Sigmoid colon (tissue), 6 donors: ENCODE measurements at regions not wholly inside any gene's neighbourhood (a gene's known extent, or its start where the extent isn't known, plus 50 kb on each side); places are given as distances from the start of the nearest gene placed in this dataset.
A peak's percentile ranks its signal among the peaks of the same experiment; 100 is the strongest.

Experiments
- DNase-seq: peaks from one replicate; pipeline ENCODE4 v3.0.0-alpha.2; 2019
- H3K27ac ChIP-seq, 4 donors: fragments of 200-600 bp; sonication (generic); one replicate each; pipeline ENCODE4 v1.5.1; 2016 to 2019; ENCODE audit warnings: mild to moderate bottlenecking in 1 of 4
- H3K27me3 ChIP-seq, 3 donors: fragments of 200-600 bp; sonication (generic); one replicate each; pipeline ENCODE4 v1.5.1; 2019; ENCODE audit warnings: mild to moderate bottlenecking in 1 of 3
- H3K36me3 ChIP-seq, 4 donors: fragments of 200-600 bp; sonication (generic); one replicate each; pipeline ENCODE4 v1.5.1; 2016 to 2019
- H3K4me1 ChIP-seq, 4 donors: fragments of 200-600 bp; sonication (generic); one replicate each; pipeline ENCODE4 v1.5.1; 2017 to 2019
- H3K4me3 ChIP-seq, 4 donors: fragments of 200-600 bp; sonication (generic); one replicate each; pipeline ENCODE4 v1.5.1; 2017 to 2019; ENCODE audit warnings: mild to moderate bottlenecking in 2 of 4, moderate library complexity in 1 of 4
- H3K9me3 ChIP-seq, 4 donors: fragments of 200-600 bp in 3 of 4; sonication (generic) in 3 of 4; one replicate each; pipeline versions ENCODE4 v1.5.1 to v1.6.1; 2013 to 2019
- EP300 ChIP-seq, 4 donors: sonication (generic); formaldehyde crosslinking; IDR thresholded peaks; one replicate each; pipeline ENCODE4 v1.6.1; 2017; ENCODE audit warnings: antibody characterized with exemption in 4 of 4
- POLR2A ChIP-seq, 2 donors: fragments of 450-650 bp; IDR thresholded peaks; one replicate each; pipeline ENCODE4 v1.6.1; 2016; ENCODE audit warnings: antibody characterized with exemption in 2 of 2, mild to moderate bottlenecking in 2 of 2, moderate library complexity in 2 of 2
- POLR2AphosphoS5 ChIP-seq, 4 donors: sonication (generic); formaldehyde crosslinking; IDR thresholded peaks; one replicate each; pipeline ENCODE4 v1.6.1; 2017; ENCODE audit warnings: antibody characterized with exemption in 4 of 4
- WGBS, 2 donors: extraction: QIAGEN DNeasy Blood & Tissue Kit; methylation state at CpG; one replicate each; pipeline ENCODE4 v1.1.7; 2013; 5-methylcytosine and 5-hydroxymethylcytosine counted together
- intact Hi-C: fragments of 100-400 bp; cut with DNase I; formaldehyde crosslinking; loops from one replicate; pipeline ENCODE4 v1.15.1; 2023
- TF ChIP-seq, protein P1 (sequence below), 4 experiments: fragments of 450-650 bp in 3 of 4; fragments of 200-600 bp in 1 of 4; IDR thresholded peaks; one replicate each; pipeline ENCODE4 v1.5.1; 2016 to 2019; ENCODE audit warnings: antibody characterized with exemption in 4 of 4, mild to moderate bottlenecking in 3 of 4, moderate library complexity in 2 of 4
- donor health status: healthy with polysubstance abuse.
- donor health status: healthy.

DNA sequence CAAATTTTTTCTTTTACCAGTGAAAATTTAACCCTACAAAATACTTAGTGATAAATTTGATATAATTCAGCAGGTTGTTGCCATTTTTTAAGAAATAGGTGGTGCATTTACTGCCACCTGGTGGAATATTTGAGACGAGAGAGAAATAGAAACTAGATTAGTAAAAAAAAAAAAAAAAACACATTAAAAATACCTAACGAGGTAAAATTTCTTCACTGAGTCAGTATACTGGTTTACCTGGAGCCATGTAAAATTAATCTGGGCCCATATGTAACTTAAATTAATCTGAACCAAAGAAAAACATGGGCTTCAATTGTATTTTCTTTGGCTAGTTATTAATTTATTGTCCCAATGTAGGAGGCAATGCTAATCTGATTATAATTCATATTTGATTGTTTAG lies 520.8 kb downstream of the EPM2A start:
- DNase-seq: no peak
- Histone ChIP-seq H3K9me3 (no peaks in the 10 kb centered on the region), H3K36me3 (no peaks in the 10 kb centered on the region), H3K4me1 (peaks cover 0 to 16% (median 12%) of the 10 kb centered on the region in 4 donors), H3K27me3 (no peaks in the 10 kb centered on the region), H3K27ac (no peak overlapping the region), H3K4me3 (no peak overlapping the region)
- TF ChIP-seq EP300 (IDR thresholded peaks at IDR 0.05) (no peak), POLR2AphosphoS5 (IDR thresholded peaks at IDR 0.05) (no peak), POLR2A (IDR thresholded peaks at IDR 0.05) (no peak)
- TF ChIP-seq, protein P1, sequence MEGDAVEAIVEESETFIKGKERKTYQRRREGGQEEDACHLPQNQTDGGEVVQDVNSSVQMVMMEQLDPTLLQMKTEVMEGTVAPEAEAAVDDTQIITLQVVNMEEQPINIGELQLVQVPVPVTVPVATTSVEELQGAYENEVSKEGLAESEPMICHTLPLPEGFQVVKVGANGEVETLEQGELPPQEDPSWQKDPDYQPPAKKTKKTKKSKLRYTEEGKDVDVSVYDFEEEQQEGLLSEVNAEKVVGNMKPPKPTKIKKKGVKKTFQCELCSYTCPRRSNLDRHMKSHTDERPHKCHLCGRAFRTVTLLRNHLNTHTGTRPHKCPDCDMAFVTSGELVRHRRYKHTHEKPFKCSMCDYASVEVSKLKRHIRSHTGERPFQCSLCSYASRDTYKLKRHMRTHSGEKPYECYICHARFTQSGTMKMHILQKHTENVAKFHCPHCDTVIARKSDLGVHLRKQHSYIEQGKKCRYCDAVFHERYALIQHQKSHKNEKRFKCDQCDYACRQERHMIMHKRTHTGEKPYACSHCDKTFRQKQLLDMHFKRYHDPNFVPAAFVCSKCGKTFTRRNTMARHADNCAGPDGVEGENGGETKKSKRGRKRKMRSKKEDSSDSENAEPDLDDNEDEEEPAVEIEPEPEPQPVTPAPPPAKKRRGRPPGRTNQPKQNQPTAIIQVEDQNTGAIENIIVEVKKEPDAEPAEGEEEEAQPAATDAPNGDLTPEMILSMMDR (IDR thresholded peaks at IDR 0.05): peak in 1 of 4 experiments; percentile 52
- WGBS, 2 donors: 2 to 3% methylated on average over 2 of the region's 2 CpGs
- intact Hi-C loops: loop anchor here (2.0 kb wide), 1 partner anchor 630 kb away; no protein-coding TSS in a partner anchor

DNA sequence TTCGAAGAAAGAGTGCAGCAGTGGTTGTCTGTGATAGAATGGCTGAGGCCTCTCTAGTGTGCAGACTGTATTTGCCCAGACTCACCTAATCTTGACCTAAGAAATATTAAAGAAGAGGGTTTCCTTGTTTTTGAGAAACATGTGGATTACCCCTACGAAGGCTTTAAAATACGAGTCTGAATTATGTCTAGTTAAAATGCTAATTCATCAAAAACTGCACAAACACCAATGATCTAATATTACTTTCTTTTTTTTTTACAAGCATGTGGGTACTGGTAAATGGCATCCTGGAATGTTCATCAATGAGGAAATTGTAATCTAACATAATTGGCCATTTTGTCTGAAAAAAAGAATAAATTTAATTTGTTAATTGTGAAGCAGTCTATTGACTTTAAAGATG lies 510.9 kb downstream of the EPM2A start:
- TF ChIP-seq POLR2AphosphoS5 (IDR thresholded peaks at IDR 0.05): no peak
- TF ChIP-seq, protein P1 (IDR thresholded peaks at IDR 0.05): no peak
- WGBS, 2 donors: 86 to 87% methylated on average over 3 of the region's 3 CpGs
- Histone ChIP-seq H3K27ac (no peak overlapping the region), H3K36me3 (no peaks in the 10 kb centered on the region), H3K4me1 (no peaks in the 10 kb centered on the region), H3K27me3 (no peaks in the 10 kb centered on the region), H3K4me3 (no peak overlapping the region), H3K9me3 (no peaks in the 10 kb centered on the region)
- no peak for DNase-seq
- intact Hi-C loops: no loop called here

DNA sequence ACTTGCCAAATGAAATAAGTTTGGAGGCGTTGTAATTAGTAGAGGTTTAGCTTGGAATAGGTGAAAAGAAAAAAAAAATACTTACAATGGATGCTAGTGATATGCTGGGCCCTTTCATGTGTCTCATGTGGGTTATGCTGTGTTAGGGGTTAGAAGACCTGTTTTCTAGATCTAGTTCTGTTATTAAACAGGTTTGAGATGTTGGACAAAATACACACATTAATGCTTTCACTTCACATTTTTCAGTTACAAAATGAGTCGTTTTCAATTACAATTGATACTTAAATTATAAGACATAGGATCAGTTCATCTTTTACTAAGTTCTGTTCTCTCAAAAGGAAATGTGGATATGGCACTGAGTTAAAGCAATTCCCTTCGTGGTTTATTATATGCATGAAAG lies 509.8 kb downstream of the EPM2A start:
- 84 to 85% methylated on average over 3 of the region's 3 CpGs for WGBS, 2 donors
- TF ChIP-seq, protein P1 (IDR thresholded peaks at IDR 0.05): no peak
- TF ChIP-seq EP300 (IDR thresholded peaks at IDR 0.05) (no peak), POLR2AphosphoS5 (IDR thresholded peaks at IDR 0.05) (no peak), POLR2A (IDR thresholded peaks at IDR 0.05) (no peak)

DNA sequence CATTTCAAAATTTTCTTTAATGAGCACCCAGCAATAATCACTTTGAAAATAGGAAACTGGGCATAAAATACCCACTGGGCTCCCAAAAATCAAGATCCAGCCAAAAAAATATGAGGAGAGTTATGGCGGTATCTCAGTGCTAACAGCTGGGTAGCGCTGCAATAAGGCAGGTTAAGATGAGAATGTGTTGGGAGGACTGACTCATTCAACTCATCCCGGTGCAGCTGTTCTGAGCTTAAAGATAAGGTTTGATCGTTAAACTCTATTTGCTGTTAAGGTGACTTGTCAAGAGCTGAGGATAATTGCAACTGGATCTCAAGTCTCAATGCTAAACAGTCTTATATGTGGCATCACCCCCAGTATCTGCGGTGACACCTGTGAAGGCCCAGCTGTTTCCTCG lies 507.7 kb downstream of the EPM2A start:
- DNase-seq: no peak
- intact Hi-C loops: no loop called here
- H3K4me1 ChIP-seq: no peaks in the 10 kb centered on the region
- no peak overlapping the region for H3K4me3 ChIP-seq
- H3K27me3 ChIP-seq: no peaks in the 10 kb centered on the region
- WGBS, 2 donors: 66 to 87% methylated on average over 6 of the region's 6 CpGs
- H3K9me3 ChIP-seq: no peaks in the 10 kb centered on the region
- TF ChIP-seq, protein P1 (IDR thresholded peaks at IDR 0.05): no peak
- TF ChIP-seq EP300 (IDR thresholded peaks at IDR 0.05): no peak
- TF ChIP-seq POLR2AphosphoS5 (IDR thresholded peaks at IDR 0.05): no peak
- TF ChIP-seq POLR2A (IDR thresholded peaks at IDR 0.05): no peak
- H3K36me3 ChIP-seq: no peaks in the 10 kb centered on the region
- H3K27ac ChIP-seq: no peak overlapping the region

More for the DNA sequence above, 509.8 kb downstream of the EPM2A start:
- Histone ChIP-seq H3K27ac (no peak overlapping the region), H3K4me3 (no peak overlapping the region), H3K27me3 (no peaks in the 10 kb centered on the region), H3K9me3 (no peaks in the 10 kb centered on the region), H3K4me1 (no peaks in the 10 kb centered on the region), H3K36me3 (no peaks in the 10 kb centered on the region)
- intact Hi-C loops: no loop called here
- DNase-seq: no peak

DNA sequence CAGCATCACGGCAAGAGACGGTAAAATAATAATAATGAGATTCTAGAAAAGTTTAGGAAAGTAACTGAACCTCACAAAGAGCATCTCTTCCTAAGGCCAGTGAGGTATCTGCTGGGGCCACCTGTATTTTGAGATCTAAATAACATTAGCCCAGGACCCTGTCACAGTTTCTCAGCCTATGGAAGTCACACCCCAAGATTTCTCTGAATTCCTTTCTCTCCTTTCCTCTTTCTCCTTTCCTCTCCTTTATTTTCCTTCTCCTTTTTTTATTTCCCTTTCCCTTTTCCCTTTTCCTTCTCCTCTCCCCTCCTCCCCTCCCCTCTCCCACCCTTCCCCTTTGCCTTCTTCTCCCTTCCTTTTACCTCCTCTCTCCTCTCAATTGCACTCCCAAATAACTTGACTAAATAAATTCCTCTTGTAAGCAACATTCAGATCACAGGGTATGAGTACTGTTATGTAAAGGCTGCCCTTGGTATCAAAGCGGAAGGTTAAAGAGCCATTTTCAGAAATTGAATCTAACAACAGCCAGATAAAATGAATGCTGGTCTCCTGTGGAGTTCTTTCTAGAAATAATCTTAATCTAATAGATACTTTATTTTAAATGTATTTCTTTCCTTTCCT lies 506.2 kb downstream of the EPM2A start:
- Histone ChIP-seq H3K27me3 (no peaks in the 10 kb centered on the region), H3K27ac (no peak overlapping the region), H3K4me3 (no peak overlapping the region), H3K4me1 (no peaks in the 10 kb centered on the region), H3K9me3 (no peaks in the 10 kb centered on the region), H3K36me3 (no peaks in the 10 kb centered on the region)
- 93 to 94% methylated on average over 3 of the region's 3 CpGs for WGBS, 2 donors
- intact Hi-C loops: no loop called here
- TF ChIP-seq POLR2AphosphoS5 (IDR thresholded peaks at IDR 0.05) (no peak), POLR2A (IDR thresholded peaks at IDR 0.05) (no peak), EP300 (IDR thresholded peaks at IDR 0.05) (no peak)
- TF ChIP-seq, protein P1 (IDR thresholded peaks at IDR 0.05): no peak
- no peak for DNase-seq
